ENCODE measurements at regions not wholly inside any gene's neighbourhood (a gene's known extent, or its start where the extent isn't known, plus 50 kb on each side); places are given as distances from the start of the nearest gene placed in this dataset.

DNA sequence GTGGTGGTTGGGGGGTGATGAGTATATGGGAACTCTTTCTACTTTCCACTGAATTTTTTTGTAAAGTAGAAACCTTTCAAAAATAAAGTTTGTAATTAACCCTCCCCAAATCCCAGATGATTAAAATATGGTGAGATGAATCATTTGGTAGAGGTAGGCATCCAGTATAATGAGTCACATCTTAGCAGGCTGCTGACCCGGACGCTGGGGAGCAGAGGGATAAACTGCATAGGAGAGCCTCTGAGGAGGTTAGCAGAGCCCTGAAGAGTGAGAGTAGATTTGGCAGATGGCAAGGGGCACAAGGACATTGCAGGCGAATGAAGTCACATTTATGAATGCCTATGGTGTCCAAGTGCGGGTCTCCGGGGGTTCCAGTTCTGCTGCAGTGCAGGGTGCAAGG is 293.8 kb downstream of the FGF9 start:
- peak overlapping the region; percentile 36; the same call in 1 of the 2 replicates for H4K91ac ChIP-seq (ENCODE audit: insufficient read depth, low read depth, low read length)
- H4K5ac ChIP-seq (ENCODE audit: low read depth, low read length), result no peak overlapping the region
- WGBS, 2 experiments (ENCODE audit: extremely low coverage in 2 of 2, insufficient read length in 1 of 2), result 88% methylated on average over 2 of the region's 5 CpGs; no CpG with 5 or more reads in 1 of the 2 experiments
- peak; percentile 35; the same call in 1 of the 2 replicates for TF ChIP-seq FOS (IDR thresholded peaks at IDR 0.05; ENCODE audit: low read depth, low read length)
- no peak for TF ChIP-seq RCOR1 (IDR thresholded peaks at IDR 0.05; ENCODE audit: insufficient replicate concordance, low read length)
- H3K27me3 ChIP-seq (ENCODE audit: control insufficient read depth, insufficient read depth, low read length), result no peaks in the 10 kb centered on the region
- DNase-seq, result peak; percentile 53
- H3K4me3 ChIP-seq (ENCODE audit: insufficient read depth, low read depth, low read length), result no peak overlapping the region
- no peaks in the 10 kb centered on the region for H4K20me1 ChIP-seq (ENCODE audit: insufficient read depth, low read length)
- intact Hi-C loops (cut with micrococcal nuclease) (no loop called here), dilution Hi-C loops (cut with HindIII; ENCODE audit: low sequenced_read_pairs, unreplicated experiment) (no loop called here), in situ Hi-C loops (cut with MboI; ENCODE audit: low sequenced_read_pairs) (loop anchor here (25.0 kb wide), 1 partner anchor 1348 kb away; no protein-coding TSS in a partner anchor)
- no peak overlapping the region for H3K18ac ChIP-seq (ENCODE audit: low read depth, low read length)
- H3K56ac ChIP-seq (ENCODE audit: extremely low read depth, insufficient read depth, low read length), result no peak overlapping the region
- no peak overlapping the region for H3K27ac ChIP-seq (ENCODE audit: insufficient read depth, low read length)
- ChIA-PET CTCF (interaction anchor here (0.6 kb wide), 1 partner anchor 241 kb away, joined by 4 read pairs; no protein-coding TSS in a partner anchor), POLR2A (ENCODE audit: unreplicated experiment) (no interaction called here)
- BruUV-seq (replicated peaks), result no TSS peak
- no peaks in the 10 kb centered on the region for H3K79me1 ChIP-seq (ENCODE audit: low read depth in 1 of 2, low read length in 2 of 2)
- no peak overlapping the region for H3K4me2 ChIP-seq (ENCODE audit: low read depth, low read length)
- no peak overlapping the region for H3K23ac ChIP-seq (ENCODE audit: low read depth, low read length)
- H4K8ac ChIP-seq (ENCODE audit: low read depth in 2 of 2, low read length in 2 of 2), result peak overlapping the region in 1 of 2 experiments; percentile 51; a peak in 2 of 4 replicates
- no peak overlapping the region for H3K14ac ChIP-seq (replicated peaks; ENCODE audit: low read depth, low read length)
- H2BK120ac ChIP-seq (ENCODE audit: low read depth, low read length), result peak overlapping the region; percentile 88
- peak overlapping the region; percentile 43 for H2BK5ac ChIP-seq (ENCODE audit: low read depth, low read length, poor library complexity, severe bottlenecking)
- H3K4ac ChIP-seq (ENCODE audit: low read depth, low read length), result peak overlapping the region; percentile 82
- H2BK20ac ChIP-seq (ENCODE audit: low read depth, low read length), result peak overlapping the region; percentile 85
- H2AK9ac ChIP-seq (replicated peaks; ENCODE audit: low read depth, low read length, poor library complexity), result no peak overlapping the region
- ATAC-seq (ENCODE audit: low read depth), result peak; percentile 69
- peak overlapping the region; percentile 47 for H2AFZ ChIP-seq (replicated peaks; ENCODE audit: low read length, poor library complexity)
- no peaks in the 10 kb centered on the region for H3K36me3 ChIP-seq (ENCODE audit: control insufficient read depth, insufficient read depth, low read length)
- H3K4me1 ChIP-seq (ENCODE audit: control insufficient read depth, insufficient read depth, low read length), result peaks cover 12% of the 10 kb centered on the region
- peaks cover 5% of the 10 kb centered on the region; the same call in 1 of the 2 replicates for H3K9me1 ChIP-seq (ENCODE audit: insufficient read depth, low read length)
- peak overlapping the region; percentile 97 for H2AK5ac ChIP-seq (ENCODE audit: low read depth, low read length)
- H2BK15ac ChIP-seq (ENCODE audit: low read depth, low read length), result peak overlapping the region; percentile 87; the same call in 2 of the 3 replicates
- no peaks in the 10 kb centered on the region for H3K9me3 ChIP-seq (ENCODE audit: control insufficient read depth, insufficient read depth, low read length)
- no peak overlapping the region for H3K9ac ChIP-seq (ENCODE audit: low read depth, low read length)
